ENCODE measurements at regions not wholly inside any gene's neighbourhood (a gene's known extent, or its start where the extent isn't known, plus 50 kb on each side); places are given as distances from the start of the nearest gene placed in this dataset.

- no peak overlapping the region for H3K27ac ChIP-seq
- peaks cover 0 to 31% of the 10 kb centered on the region in 2 donors for H3K9me3 ChIP-seq
- intact Hi-C loops (cut with DNase I) = no loop called here
- ATAC-seq (peak; percentile 40), DNase-seq (no peak)
- no peaks in the 10 kb centered on the region for H3K4me1 ChIP-seq
- H3K36me3 ChIP-seq = no peaks in the 10 kb centered on the region
- H3K4me3 ChIP-seq = no peak overlapping the region
- H3K27me3 ChIP-seq = no peaks in the 10 kb centered on the region
- TF ChIP-seq CTCF (IDR thresholded peaks at IDR 0.05) = no peak
These were observed 423.5 kb upstream of the NDST3 start for GRCh38 chr4:117610706-117611308.

- no peak overlapping the region for H3K27ac ChIP-seq
- ATAC-seq (no peak), DNase-seq (no peak)
- no peaks in the 10 kb centered on the region for H3K27me3 ChIP-seq
- no peaks in the 10 kb centered on the region for H3K4me1 ChIP-seq
- TF ChIP-seq CTCF (IDR thresholded peaks at IDR 0.05) = no peak
- peaks cover 0 to 8% of the 10 kb centered on the region in 2 donors for H3K9me3 ChIP-seq
- H3K36me3 ChIP-seq = no peaks in the 10 kb centered on the region
- no peak overlapping the region for H3K4me3 ChIP-seq
- intact Hi-C loops (cut with DNase I) = no loop called here
These were observed 412.6 kb upstream of the NDST3 start for GRCh38 chr4:117621673-117622072.

DNA sequence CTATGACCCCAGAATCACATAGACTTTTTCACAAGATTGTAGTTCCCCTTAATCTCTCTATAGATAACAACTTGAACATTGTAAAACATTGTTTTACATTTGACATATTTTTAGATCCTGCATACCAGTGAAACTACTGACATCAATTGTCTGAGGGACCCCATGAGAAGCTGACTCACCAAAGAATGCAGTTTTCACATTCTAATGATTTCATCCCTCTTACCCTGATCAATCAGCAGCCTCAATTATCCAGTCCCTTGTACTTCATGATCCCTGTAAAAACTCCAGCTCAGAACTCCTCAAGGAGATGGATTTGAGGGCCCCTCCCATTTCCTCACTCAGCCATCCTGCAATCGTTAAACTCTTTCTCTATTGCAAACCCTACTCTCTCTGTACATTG, 411.0 kb upstream of the NDST3 start:
- Histone ChIP-seq H3K9me3 (no peaks in the 10 kb centered on the region), H3K27ac (no peak overlapping the region), H3K4me1 (no peaks in the 10 kb centered on the region), H3K4me3 (no peak overlapping the region), H3K36me3 (no peaks in the 10 kb centered on the region), H3K27me3 (no peaks in the 10 kb centered on the region)
- TF ChIP-seq CTCF (IDR thresholded peaks at IDR 0.05) = no peak
- DNase-seq (no peak), ATAC-seq (no peak)
- intact Hi-C loops (cut with DNase I) = no loop called here

DNA sequence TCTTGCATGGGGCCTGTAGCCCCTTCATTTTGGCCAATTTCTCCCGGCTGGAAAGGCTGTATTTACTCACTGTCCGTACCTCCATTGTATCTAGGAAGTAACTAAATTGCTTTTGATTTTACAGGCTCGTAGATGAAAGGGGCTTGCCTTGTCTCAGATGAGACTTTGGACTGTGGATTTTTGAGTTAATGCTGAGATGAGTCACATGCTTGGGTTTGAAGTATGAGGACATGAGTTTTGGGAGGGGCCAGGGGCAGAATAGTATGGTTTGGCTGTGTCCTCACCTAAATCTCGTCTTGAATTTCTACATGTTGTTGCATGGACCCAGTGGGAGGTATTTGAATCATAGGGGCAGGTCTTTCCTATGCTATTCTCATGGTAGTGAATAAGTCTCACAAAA, 407.6 kb upstream of the NDST3 start:
- Histone ChIP-seq H3K9me3 (no peaks in the 10 kb centered on the region), H3K4me1 (no peaks in the 10 kb centered on the region), H3K27me3 (no peaks in the 10 kb centered on the region), H3K4me3 (no peak overlapping the region), H3K36me3 (no peaks in the 10 kb centered on the region), H3K27ac (no peak overlapping the region)
- TF ChIP-seq CTCF (IDR thresholded peaks at IDR 0.05) = no peak
- no peak for DNase-seq
- no peak for ATAC-seq
- intact Hi-C loops (cut with DNase I) = no loop called here

- DNase-seq (no peak), ATAC-seq (no peak)
- no peaks in the 10 kb centered on the region for H3K9me3 ChIP-seq
- no peak for TF ChIP-seq CTCF (IDR thresholded peaks at IDR 0.05)
- H3K27me3 ChIP-seq = no peaks in the 10 kb centered on the region
- H3K27ac ChIP-seq = no peak overlapping the region
- H3K36me3 ChIP-seq = no peaks in the 10 kb centered on the region
- no peaks in the 10 kb centered on the region for H3K4me1 ChIP-seq
- no peak overlapping the region for H3K4me3 ChIP-seq
- intact Hi-C loops (cut with DNase I) = no loop called here
These were observed 399.6 kb upstream of the NDST3 start for GRCh38 chr4:117634716-117635115.

All from left lung (tissue), 4 donors.